ENCODE measurements at regions not wholly inside any gene's neighbourhood (a gene's known extent, or its start where the extent isn't known, plus 50 kb on each side); places are given as distances from the start of the nearest gene placed in this dataset.
"Not testable (repeated sequence)": the region's sequence is repeated elsewhere in the genome, so short reads cannot be mapped to it uniquely, and the experiment has no call there.

DNA sequence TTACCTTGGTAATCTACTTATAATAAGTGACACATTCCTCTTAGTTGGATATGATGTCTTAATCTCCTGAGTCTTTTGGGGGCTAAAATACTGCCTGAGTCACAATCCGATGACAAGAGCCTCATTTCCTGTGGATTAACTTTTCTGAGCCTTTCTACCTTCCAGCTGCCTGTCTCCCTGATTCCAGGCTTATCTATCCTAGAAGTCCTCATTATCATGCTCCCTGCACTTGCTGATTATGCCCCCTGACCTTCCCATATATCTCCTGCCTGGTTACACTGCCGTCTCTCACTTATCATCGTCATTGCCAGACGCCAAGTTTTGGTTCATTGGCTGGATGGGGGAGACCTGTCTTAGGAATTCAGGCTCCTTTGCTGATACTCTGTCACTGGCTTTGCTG, 727.4 kb upstream of the CA10 start:
- H3K36me3 ChIP-seq (ENCODE audit: control insufficient read depth, insufficient read depth, low read length), result no peaks in the 10 kb centered on the region
- peaks cover 4% of the 10 kb centered on the region for H3K9me3 ChIP-seq (ENCODE audit: control insufficient read depth, low read length)
- no peaks in the 10 kb centered on the region for H3K4me1 ChIP-seq (ENCODE audit: control insufficient read depth, insufficient read depth, low read length, poor library complexity, severe bottlenecking)
- no peak overlapping the region for H3K27ac ChIP-seq (ENCODE audit: low read depth, low read length, severe bottlenecking)
- WGBS, 2 experiments (ENCODE audit: insufficient coverage in 2 of 2), result 77 to 80% methylated on average over 3 to 4 of the region's 4 CpGs
- H3K4me3 ChIP-seq (ENCODE audit: extremely low read depth, insufficient read depth, low read length, poor library complexity, severe bottlenecking), result no peak overlapping the region

DNA sequence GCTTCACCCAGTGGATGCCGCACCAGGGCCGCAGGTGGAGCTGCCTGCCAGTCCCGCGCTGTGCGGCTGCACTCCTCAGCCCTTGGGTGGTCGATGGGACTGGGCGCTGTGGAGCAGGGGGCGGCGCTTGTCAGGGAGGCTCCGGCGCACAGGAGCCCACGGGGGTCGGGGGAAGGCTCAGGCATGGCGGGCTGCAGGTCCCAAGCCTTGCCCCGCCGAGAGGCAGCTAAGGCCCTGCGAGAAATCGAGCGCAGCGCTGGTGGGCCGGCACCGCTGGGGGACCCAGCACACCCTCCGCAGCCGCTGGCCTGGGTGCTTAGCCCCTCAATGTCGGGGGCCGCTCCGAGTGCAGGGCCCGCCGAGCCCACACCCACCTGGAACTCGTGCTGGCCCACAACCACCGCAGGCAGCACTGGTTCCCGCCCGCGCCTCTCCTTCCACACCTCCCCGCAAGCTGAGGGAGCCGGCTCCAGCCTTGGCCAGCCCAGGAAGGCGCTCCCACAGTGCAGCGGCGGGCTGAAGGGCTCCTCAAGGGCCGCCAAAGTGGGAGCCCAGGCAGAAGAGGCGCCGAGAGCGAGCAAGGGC, 725.5 kb upstream of the CA10 start:
- not testable (repeated sequence) for H3K9me3 ChIP-seq (ENCODE audit: control insufficient read depth, low read length); H3K4me1 ChIP-seq (ENCODE audit: control insufficient read depth, insufficient read depth, low read length, poor library complexity, severe bottlenecking); H3K36me3 ChIP-seq (ENCODE audit: control insufficient read depth, insufficient read depth, low read length); H3K4me3 ChIP-seq (ENCODE audit: extremely low read depth, insufficient read depth, low read length, poor library complexity, severe bottlenecking); H3K27ac ChIP-seq (ENCODE audit: low read depth, low read length, severe bottlenecking)
- WGBS, 2 experiments (ENCODE audit: insufficient coverage in 2 of 2), result 89 to 90% methylated on average over 34 to 38 of the region's 43 CpGs

DNA sequence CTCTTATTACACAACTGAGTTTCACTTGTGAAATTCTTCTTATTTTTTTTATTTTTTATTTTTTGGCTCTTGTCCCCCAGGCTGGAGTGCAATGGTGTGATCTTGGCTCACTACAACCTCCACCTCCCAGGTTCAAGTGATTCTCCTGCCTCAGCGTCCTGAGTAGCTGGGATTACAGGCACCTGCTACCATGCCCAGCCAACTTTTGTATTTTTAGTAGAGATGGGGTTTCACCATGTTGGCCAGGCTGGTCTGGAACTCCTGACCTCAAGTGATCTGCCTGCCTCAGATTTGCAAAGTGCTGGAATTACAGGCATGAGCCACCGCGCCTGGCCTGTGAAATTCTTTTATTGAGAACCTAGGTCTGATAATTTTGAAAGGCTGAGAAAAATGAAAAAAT, 688.3 kb upstream of the CA10 start:
- H3K4me1 ChIP-seq (ENCODE audit: control insufficient read depth, insufficient read depth, low read length, poor library complexity, severe bottlenecking); H3K9me3 ChIP-seq (ENCODE audit: control insufficient read depth, low read length); H3K36me3 ChIP-seq (ENCODE audit: control insufficient read depth, insufficient read depth, low read length); H3K27ac ChIP-seq (ENCODE audit: low read depth, low read length, severe bottlenecking); H3K4me3 ChIP-seq (ENCODE audit: extremely low read depth, insufficient read depth, low read length, poor library complexity, severe bottlenecking): not testable (repeated sequence)
- WGBS, 2 experiments (ENCODE audit: insufficient coverage in 2 of 2), result no CpG with 5 or more reads among the region's 3 CpGs

DNA sequence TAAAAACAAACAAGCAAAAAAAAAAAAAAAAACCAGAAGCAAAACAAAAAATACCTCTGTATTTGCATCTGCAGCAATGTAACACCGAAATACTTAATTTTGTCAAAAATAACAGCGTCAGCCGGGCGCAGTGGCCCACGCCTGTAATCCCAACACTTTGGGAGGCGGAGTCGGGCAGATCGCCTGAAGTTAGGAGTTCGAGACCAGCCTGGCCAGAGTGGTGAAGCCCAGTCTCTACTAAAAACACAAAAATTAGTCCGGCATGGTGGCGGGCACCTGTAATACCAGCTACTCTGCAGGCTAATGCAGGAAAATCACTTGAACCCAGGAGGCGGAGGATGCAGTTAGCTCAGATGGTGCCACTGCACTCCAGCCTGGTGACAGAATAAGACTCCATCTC, 683.5 kb upstream of the CA10 start:
- Histone ChIP-seq H3K4me3 (ENCODE audit: extremely low read depth, insufficient read depth, low read length, poor library complexity, severe bottlenecking) (no peak overlapping the region), H3K4me1 (ENCODE audit: control insufficient read depth, insufficient read depth, low read length, poor library complexity, severe bottlenecking) (no peaks in the 10 kb centered on the region), H3K27ac (ENCODE audit: low read depth, low read length, severe bottlenecking) (no peak overlapping the region), H3K36me3 (ENCODE audit: control insufficient read depth, insufficient read depth, low read length) (no peaks in the 10 kb centered on the region), H3K9me3 (ENCODE audit: control insufficient read depth, low read length) (no peaks in the 10 kb centered on the region)
- WGBS, 2 experiments (ENCODE audit: insufficient coverage in 2 of 2), result 84 to 86% methylated on average over 9 to 12 of the region's 12 CpGs

DNA sequence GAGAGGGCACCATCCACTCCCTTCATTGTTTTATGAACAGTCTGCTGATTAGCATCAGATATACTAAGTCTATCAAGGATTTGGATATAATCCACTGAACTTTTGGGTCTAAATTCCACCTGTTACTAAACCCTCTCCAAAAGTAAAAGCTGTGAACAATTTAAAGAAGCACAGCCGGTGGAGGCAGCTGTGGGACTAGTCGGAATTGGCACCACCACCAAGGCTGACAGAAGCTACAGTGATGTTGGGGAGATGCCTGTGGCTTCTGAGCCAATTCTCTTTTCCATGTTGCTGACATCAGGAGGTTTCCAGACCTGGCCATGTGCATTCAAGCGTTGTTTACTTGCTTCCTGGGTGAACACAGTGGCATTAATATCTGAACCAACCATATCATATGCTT, 679.0 kb upstream of the CA10 start:
- no peaks in the 10 kb centered on the region for H3K4me1 ChIP-seq (ENCODE audit: control insufficient read depth, insufficient read depth, low read length, poor library complexity, severe bottlenecking)
- 60 to 86% methylated on average over 1 to 2 of the region's 3 CpGs for WGBS, 2 experiments (ENCODE audit: insufficient coverage in 2 of 2)
- no peak overlapping the region for H3K4me3 ChIP-seq (ENCODE audit: extremely low read depth, insufficient read depth, low read length, poor library complexity, severe bottlenecking)
- H3K27ac ChIP-seq (ENCODE audit: low read depth, low read length, severe bottlenecking), result no peak overlapping the region
- no peaks in the 10 kb centered on the region for H3K9me3 ChIP-seq (ENCODE audit: control insufficient read depth, low read length)
- no peaks in the 10 kb centered on the region for H3K36me3 ChIP-seq (ENCODE audit: control insufficient read depth, insufficient read depth, low read length)

DNA sequence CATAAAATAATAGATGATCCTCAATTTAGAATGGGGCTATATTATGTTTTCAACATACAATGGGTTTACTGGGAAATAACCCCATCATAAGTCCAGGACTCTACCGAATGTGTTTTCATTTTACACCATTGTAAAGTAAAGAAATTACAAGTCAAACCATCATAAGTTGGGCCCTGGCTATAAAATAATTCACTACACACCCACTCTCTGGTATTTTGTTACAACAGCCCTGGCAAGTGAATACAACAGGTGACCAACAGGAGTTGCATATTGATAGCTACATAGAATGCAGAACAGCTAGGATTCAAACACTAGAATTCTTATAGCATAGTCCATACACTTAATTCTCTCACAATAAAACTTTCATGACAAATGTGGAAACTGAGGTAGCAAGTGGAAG, 673.0 kb upstream of the CA10 start:
- peaks cover 4% of the 10 kb centered on the region for H3K9me3 ChIP-seq (ENCODE audit: control insufficient read depth, low read length)
- H3K4me1 ChIP-seq (ENCODE audit: control insufficient read depth, insufficient read depth, low read length, poor library complexity, severe bottlenecking), result no peaks in the 10 kb centered on the region
- 80% methylated on average over 1 of the region's 1 CpG; no CpG with 5 or more reads in 1 of the 2 experiments for WGBS, 2 experiments (ENCODE audit: insufficient coverage in 2 of 2)
- H3K4me3 ChIP-seq (ENCODE audit: extremely low read depth, insufficient read depth, low read length, poor library complexity, severe bottlenecking), result no peak overlapping the region
- no peaks in the 10 kb centered on the region for H3K36me3 ChIP-seq (ENCODE audit: control insufficient read depth, insufficient read depth, low read length)
- H3K27ac ChIP-seq (ENCODE audit: low read depth, low read length, severe bottlenecking), result no peak overlapping the region

DNA sequence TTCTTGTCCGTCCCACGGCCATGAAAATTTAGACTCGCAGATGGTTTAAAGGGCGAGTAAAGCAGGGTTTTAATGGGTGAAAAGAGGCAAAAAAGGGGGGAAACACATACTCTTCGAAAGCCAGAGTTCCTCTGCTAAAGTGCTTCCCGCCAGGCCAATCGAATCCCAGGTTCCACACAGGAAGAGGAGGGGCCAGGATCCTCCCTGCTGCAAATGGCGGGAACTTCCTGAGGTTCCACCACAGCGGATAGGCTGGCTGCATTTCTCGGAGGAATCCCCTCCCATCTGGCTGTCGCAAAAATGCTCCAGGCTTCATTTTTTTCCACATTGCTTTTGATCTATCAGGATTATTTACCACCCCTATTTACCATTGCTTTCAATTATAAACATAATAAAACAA, 670.1 kb upstream of the CA10 start:
- H3K9me3 ChIP-seq (ENCODE audit: control insufficient read depth, low read length), result peaks cover 4% of the 10 kb centered on the region
- H3K4me3 ChIP-seq (ENCODE audit: extremely low read depth, insufficient read depth, low read length, poor library complexity, severe bottlenecking), result no peak overlapping the region
- no peaks in the 10 kb centered on the region for H3K4me1 ChIP-seq (ENCODE audit: control insufficient read depth, insufficient read depth, low read length, poor library complexity, severe bottlenecking)
- H3K27ac ChIP-seq (ENCODE audit: low read depth, low read length, severe bottlenecking), result no peak overlapping the region
- WGBS, 2 experiments (ENCODE audit: insufficient coverage in 2 of 2), result 82 to 86% methylated on average over 8 to 11 of the region's 11 CpGs
- no peaks in the 10 kb centered on the region for H3K36me3 ChIP-seq (ENCODE audit: control insufficient read depth, insufficient read depth, low read length)

DNA sequence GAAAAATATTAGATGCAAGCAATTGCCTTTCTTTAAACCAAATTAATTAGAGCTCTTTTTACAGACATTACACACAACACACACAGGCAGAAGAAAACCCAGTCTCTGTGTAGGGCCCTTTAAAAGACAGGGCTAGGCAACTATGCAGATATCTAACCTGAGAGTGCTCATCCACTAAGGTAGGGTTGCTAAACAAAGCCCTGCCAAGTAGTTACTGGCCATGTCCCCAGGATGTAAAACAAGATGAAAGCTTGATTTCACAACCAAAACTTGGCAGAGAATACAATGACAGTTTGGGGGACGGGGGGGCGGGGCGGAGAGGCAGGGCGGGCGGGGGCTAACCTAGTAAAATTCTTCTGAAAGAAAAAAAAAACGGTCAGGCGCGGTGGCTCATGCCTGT, 669.0 kb upstream of the CA10 start:
- WGBS, 2 experiments (ENCODE audit: insufficient coverage in 2 of 2), result 89% methylated on average over 3 of the region's 8 CpGs; no CpG with 5 or more reads in 1 of the 2 experiments
- Histone ChIP-seq H3K9me3 (ENCODE audit: control insufficient read depth, low read length) (peaks cover 4% of the 10 kb centered on the region), H3K4me1 (ENCODE audit: control insufficient read depth, insufficient read depth, low read length, poor library complexity, severe bottlenecking) (no peaks in the 10 kb centered on the region), H3K27ac (ENCODE audit: low read depth, low read length, severe bottlenecking) (no peak overlapping the region), H3K4me3 (ENCODE audit: extremely low read depth, insufficient read depth, low read length, poor library complexity, severe bottlenecking) (no peak overlapping the region), H3K36me3 (ENCODE audit: control insufficient read depth, insufficient read depth, low read length) (no peaks in the 10 kb centered on the region)

DNA sequence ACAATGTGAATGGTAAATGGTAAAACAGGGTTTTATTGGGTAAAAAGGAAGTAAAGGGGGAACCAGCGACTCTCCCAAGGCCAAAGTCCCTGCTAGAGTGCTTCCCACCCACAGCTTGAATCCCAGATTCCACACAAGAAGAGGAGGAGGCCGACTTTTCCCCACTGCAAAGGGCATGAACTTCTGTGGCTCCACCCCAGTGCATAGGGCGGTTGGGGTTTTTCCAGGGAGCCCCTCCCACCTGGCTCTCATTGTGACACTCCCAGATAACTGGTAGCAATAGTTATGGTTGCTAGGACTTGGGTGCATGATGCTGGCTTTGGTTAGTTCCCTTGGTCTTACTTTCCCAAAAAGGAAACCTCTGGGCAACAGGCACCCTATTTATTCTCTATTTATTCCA, 666.0 kb upstream of the CA10 start:
- no peak overlapping the region for H3K4me3 ChIP-seq (ENCODE audit: extremely low read depth, insufficient read depth, low read length, poor library complexity, severe bottlenecking)
- no peaks in the 10 kb centered on the region for H3K36me3 ChIP-seq (ENCODE audit: control insufficient read depth, insufficient read depth, low read length)
- H3K27ac ChIP-seq (ENCODE audit: low read depth, low read length, severe bottlenecking), result no peak overlapping the region
- peaks cover 7% of the 10 kb centered on the region for H3K9me3 ChIP-seq (ENCODE audit: control insufficient read depth, low read length)
- WGBS, 2 experiments (ENCODE audit: insufficient coverage in 2 of 2), result no CpG with 5 or more reads among the region's 3 CpGs
- no peaks in the 10 kb centered on the region for H3K4me1 ChIP-seq (ENCODE audit: control insufficient read depth, insufficient read depth, low read length, poor library complexity, severe bottlenecking)

DNA sequence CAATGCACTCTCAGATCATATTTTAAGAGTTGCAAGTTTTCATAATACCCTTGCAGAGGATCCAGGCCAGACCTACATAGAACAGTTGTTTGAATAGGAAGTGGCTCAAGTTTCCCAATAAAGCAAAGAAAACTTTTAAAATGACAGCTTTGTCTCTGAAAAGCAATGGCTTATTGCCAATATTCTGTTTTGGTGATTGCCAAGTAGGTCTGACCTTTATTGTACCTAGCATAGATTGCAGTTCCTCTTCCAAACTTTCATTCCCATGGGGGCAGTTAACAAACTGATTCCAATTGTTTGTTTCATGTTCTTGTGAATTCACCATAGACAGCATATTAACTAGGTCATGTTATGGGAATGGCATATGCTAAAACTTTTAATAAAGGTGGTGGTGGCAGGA, 664.6 kb upstream of the CA10 start:
- Histone ChIP-seq H3K4me1 (ENCODE audit: control insufficient read depth, insufficient read depth, low read length, poor library complexity, severe bottlenecking) (no peaks in the 10 kb centered on the region), H3K9me3 (ENCODE audit: control insufficient read depth, low read length) (peaks cover 4% of the 10 kb centered on the region), H3K36me3 (ENCODE audit: control insufficient read depth, insufficient read depth, low read length) (no peaks in the 10 kb centered on the region), H3K4me3 (ENCODE audit: extremely low read depth, insufficient read depth, low read length, poor library complexity, severe bottlenecking) (no peak overlapping the region), H3K27ac (ENCODE audit: low read depth, low read length, severe bottlenecking) (no peak overlapping the region)

DNA sequence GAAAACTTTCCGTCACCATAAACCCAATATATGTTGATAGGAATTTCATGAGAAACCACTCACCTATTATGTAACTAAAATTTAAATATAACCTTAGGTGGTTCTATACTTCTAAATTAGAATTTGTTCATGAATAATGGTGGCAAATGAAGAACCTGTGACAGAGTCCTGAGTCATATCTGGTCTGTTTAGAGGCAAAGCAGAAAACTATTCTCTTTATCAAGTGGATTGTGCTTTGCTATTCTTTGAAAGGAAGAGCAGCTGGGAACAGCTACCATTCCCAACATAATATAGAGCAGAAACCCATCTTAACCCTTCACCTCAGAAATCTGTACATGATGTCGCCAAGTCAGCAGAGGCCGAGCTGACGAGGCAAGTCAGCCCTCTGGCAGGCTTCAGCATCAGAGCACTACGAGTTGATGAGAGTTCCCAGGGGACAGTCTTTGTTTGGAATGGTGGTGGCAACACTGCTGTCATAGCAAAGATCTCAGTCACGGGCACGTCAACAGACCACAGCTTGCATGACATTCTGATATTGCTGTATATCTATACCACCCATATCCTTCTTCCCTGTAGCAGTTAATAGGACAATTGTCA, 631.9 kb upstream of the CA10 start:
- Histone ChIP-seq H3K9me3 (ENCODE audit: control insufficient read depth, low read length) (peaks cover 4% of the 10 kb centered on the region), H3K4me3 (ENCODE audit: extremely low read depth, insufficient read depth, low read length, poor library complexity, severe bottlenecking) (no peak overlapping the region), H3K36me3 (ENCODE audit: control insufficient read depth, insufficient read depth, low read length) (no peaks in the 10 kb centered on the region), H3K4me1 (ENCODE audit: control insufficient read depth, insufficient read depth, low read length, poor library complexity, severe bottlenecking) (no peaks in the 10 kb centered on the region), H3K27ac (ENCODE audit: low read depth, low read length, severe bottlenecking) (no peak overlapping the region)
- 60 to 86% methylated on average over 2 to 3 of the region's 7 CpGs for WGBS, 2 experiments (ENCODE audit: insufficient coverage in 2 of 2)
